IMR-90 (cell line): ENCODE measurements at regions not wholly inside any gene's neighbourhood (a gene's known extent, or its start where the extent isn't known, plus 50 kb on each side); places are given as distances from the start of the nearest gene placed in this dataset.

Source experiments
- ATAC-seq: fragments of 200-7000 bp; cut with Tn5 transposase; 2 replicates; pipeline ENCODE4 v1.9.1; 2020; ENCODE audit warnings: low read depth, mild to moderate bottlenecking, moderate library complexity
- BruUV-seq: library from RNA; stranded (reverse); fragments of 400-500 nt; replicated peaks from 2 replicates; lab custom pipeline; 2021; lab: Mats Ljungman, UMichigan
- CTCF ChIA-PET: fragments of 300-600 bp; formaldehyde crosslinking; extraction: SDS; loops from one replicate; lab custom pipeline; 2021; ENCODE audit warnings: antibody characterized with exemption; lab: Yijun Ruan, JAX
- POLR2A ChIA-PET: fragments of 300-600 bp; sonication (Branson Sonifier 250); formaldehyde crosslinking; loops from one replicate; lab custom pipeline; 2022; ENCODE audit warnings: antibody characterized with exemption; ENCODE audit not compliant: unreplicated experiment; lab: Charles Lee
- DNase-seq: peaks from one replicate; pipeline ENCODE4 v3.0.0; 2013
- H2AFZ ChIP-seq: replicated peaks from 2 replicates; pipeline ENCODE3; 2013; ENCODE audit warnings: low read length, mild to moderate bottlenecking; ENCODE audit not compliant: poor library complexity
- H2AK5ac ChIP-seq: 2 replicates; pipeline ENCODE4 v1.6.1; 2013; ENCODE audit warnings: low read depth, low read length, inconsistent platforms
- H2AK9ac ChIP-seq: replicated peaks from 2 replicates; pipeline ENCODE3; 2013; ENCODE audit warnings: mild to moderate bottlenecking, low read depth, low read length, moderate library complexity; ENCODE audit not compliant: poor library complexity
- H2BK120ac ChIP-seq: 2 replicates; pipeline ENCODE4 v1.6.1; 2013; ENCODE audit warnings: low read depth, low read length, inconsistent platforms
- H2BK15ac ChIP-seq: 3 replicates; pipeline ENCODE4 v1.6.1; 2013; ENCODE audit warnings: low read depth, low read length, inconsistent platforms
- H2BK20ac ChIP-seq: 2 replicates; pipeline ENCODE4 v1.6.1; 2013; ENCODE audit warnings: low read depth, mild to moderate bottlenecking, inconsistent platforms, low read length, moderate library complexity
- H2BK5ac ChIP-seq: 2 replicates; pipeline ENCODE4 v1.6.1; 2013; ENCODE audit warnings: mild to moderate bottlenecking, low read depth, low read length, inconsistent platforms; ENCODE audit not compliant: poor library complexity, severe bottlenecking
- H3K14ac ChIP-seq: replicated peaks from 2 replicates; pipeline ENCODE4 v1.6.1; 2013; ENCODE audit warnings: low read depth, low read length, inconsistent platforms
- H3K18ac ChIP-seq: 2 replicates; pipeline ENCODE4 v1.6.1; 2013; ENCODE audit warnings: low read depth, low read length, control low read depth
- H3K23ac ChIP-seq: 2 replicates; pipeline ENCODE4 v1.6.1; 2013; ENCODE audit warnings: low read depth, low read length, inconsistent platforms
- H3K27ac ChIP-seq: 2 replicates; pipeline ENCODE4 v1.5.1; 2013; ENCODE audit warnings: mild to moderate bottlenecking, control low read depth, low read length; ENCODE audit not compliant: insufficient read depth
- H3K27me3 ChIP-seq: 2 replicates; pipeline ENCODE4 v1.6.1; 2013; ENCODE audit warnings: low read length; ENCODE audit not compliant: control insufficient read depth, insufficient read depth
- H3K36me3 ChIP-seq: 2 replicates; pipeline ENCODE4 v1.6.1; 2013; ENCODE audit warnings: low read length, mixed read lengths; ENCODE audit not compliant: control insufficient read depth, insufficient read depth
- H3K4ac ChIP-seq: 2 replicates; pipeline ENCODE4 v1.6.1; 2013; ENCODE audit warnings: low read depth, low read length, inconsistent platforms
- H3K4me1 ChIP-seq: 2 replicates; pipeline ENCODE4 v1.6.1; 2013; ENCODE audit warnings: low read length, mixed read lengths; ENCODE audit not compliant: control insufficient read depth, insufficient read depth
- H3K4me2 ChIP-seq: 2 replicates; pipeline ENCODE4 v1.6.1; 2013; ENCODE audit warnings: low read depth, mild to moderate bottlenecking, control low read depth, low read length, moderate library complexity
- H3K4me3 ChIP-seq: 2 replicates; pipeline ENCODE4 v1.5.1; 2013; ENCODE audit warnings: low read depth, mild to moderate bottlenecking, control low read depth, low read length, moderate library complexity; ENCODE audit not compliant: insufficient read depth
- H3K56ac ChIP-seq: 2 replicates; pipeline ENCODE4 v1.6.1; 2013; ENCODE audit warnings: low read length, inconsistent platforms; ENCODE audit not compliant: insufficient read depth; ENCODE audit errors: extremely low read depth
- H3K79me1 ChIP-seq, 2 experiments: 2 replicates each; pipeline ENCODE4 v1.6.1; 2013; ENCODE audit warnings: low read length in 2 of 2, inconsistent platforms in 1 of 2, low read depth in 1 of 2
- H3K9ac ChIP-seq: 2 replicates; pipeline ENCODE4 v1.6.1; 2013; ENCODE audit warnings: low read depth, low read length, control low read depth
- H3K9me1 ChIP-seq: 2 replicates; pipeline ENCODE4 v1.6.1; 2013; ENCODE audit warnings: low read length, inconsistent platforms; ENCODE audit not compliant: insufficient read depth
- H3K9me3 ChIP-seq: 2 replicates; pipeline ENCODE4 v1.6.1; 2013; ENCODE audit warnings: low read length; ENCODE audit not compliant: control insufficient read depth, insufficient read depth
- H4K20me1 ChIP-seq: 2 replicates; pipeline ENCODE4 v1.6.1; 2013; ENCODE audit warnings: low read length, inconsistent platforms; ENCODE audit not compliant: insufficient read depth
- H4K5ac ChIP-seq: 2 replicates; pipeline ENCODE4 v1.6.1; 2013; ENCODE audit warnings: mild to moderate bottlenecking, low read depth, low read length, control low read depth
- H4K8ac ChIP-seq, 2 experiments: 2 replicates each; pipeline ENCODE4 v1.6.1; 2013; ENCODE audit warnings: low read depth in 2 of 2, low read length in 2 of 2, control low read depth in 1 of 2, inconsistent platforms in 1 of 2
- H4K91ac ChIP-seq: 2 replicates; pipeline ENCODE4 v1.6.1; 2013; ENCODE audit warnings: low read depth, low read length, inconsistent platforms; ENCODE audit not compliant: insufficient read depth
- BHLHE40 ChIP-seq: fragments of 150-350 bp; IDR thresholded peaks from 2 replicates; pipeline ENCODE4 v1.6.1; 2016; ENCODE audit warnings: mild to moderate bottlenecking, low read depth, low read length
- CHD1 ChIP-seq: IDR thresholded peaks from 2 replicates; pipeline ENCODE4 v1.6.1; 2012; ENCODE audit warnings: low read depth, low read length, improper control_type of control experiment
- ELK1 ChIP-seq: fragments of 150-350 bp; IDR thresholded peaks from 2 replicates; pipeline ENCODE4 v1.6.1; 2016; ENCODE audit warnings: low read depth, mild to moderate bottlenecking, low read length, moderate library complexity, borderline replicate concordance
- MAFK ChIP-seq: IDR thresholded peaks from 2 replicates; pipeline ENCODE4 v1.6.1; 2012; ENCODE audit warnings: low read depth, low read length, improper control_type of control experiment
- MXI1 ChIP-seq: IDR thresholded peaks from 2 replicates; pipeline ENCODE4 v1.6.1; 2012; ENCODE audit warnings: low read depth, mild to moderate bottlenecking, low read length, moderate library complexity, borderline replicate concordance
- NFE2L2 ChIP-seq: fragments of 150-350 bp; IDR thresholded peaks from 2 replicates; pipeline ENCODE4 v1.6.1; 2016; ENCODE audit warnings: low read depth, mild to moderate bottlenecking, low read length
- RAD21 ChIP-seq: IDR thresholded peaks from 2 replicates; pipeline ENCODE4 v1.6.1; 2012; ENCODE audit warnings: low read length, improper control_type of control experiment
- RFX5 ChIP-seq: IDR thresholded peaks from 2 replicates; pipeline ENCODE4 v1.8.0; 2012; ENCODE audit warnings: low read depth, mild to moderate bottlenecking, low read length, moderate library complexity
- SMC3 ChIP-seq: fragments of 150-350 bp; IDR thresholded peaks from 2 replicates; pipeline ENCODE4 v1.6.1; 2016; ENCODE audit warnings: low read depth, mild to moderate bottlenecking, antibody characterized with exemption, low read length, moderate library complexity
- WGBS, 2 experiments: methylation state at CpG; one replicate each; pipeline versions ENCODE4 v1.1.5 to v1.1.7; 2013; ENCODE audit warnings: missing lambda C conversion rate in 2 of 2; ENCODE audit not compliant: insufficient read length in 1 of 2; ENCODE audit errors: extremely low coverage in 2 of 2; 5-methylcytosine and 5-hydroxymethylcytosine counted together
- dilution Hi-C: fragments of 300-500 bp; cut with HindIII; formaldehyde crosslinking; loops from one replicate; pipeline ENCODE4 v1.14.3; 2018; ENCODE audit warnings: low sequenced_read_pairs; ENCODE audit not compliant: unreplicated experiment
- in situ Hi-C: fragments of 300-500 bp; cut with MboI; formaldehyde crosslinking; loops from 3 replicates; pipeline ENCODE4 v1.14.3; 2019; ENCODE audit warnings: low sequenced_read_pairs, inconsistent platforms, mixed read lengths
- intact Hi-C: fragments of 100-400 bp; cut with micrococcal nuclease; formaldehyde crosslinking; loops from 2 replicates; pipeline ENCODE4 v1.10.0; 2022
- TF ChIP-seq, protein P1 (sequence below): fragments of 150-350 bp; IDR thresholded peaks from 2 replicates; pipeline ENCODE4 v1.6.1; 2017; ENCODE audit warnings: mild to moderate bottlenecking, antibody characterized with exemption, low read length, low read depth
- TF ChIP-seq, protein P2 (sequence below): conservative IDR thresholded peaks from 2 replicates; pipeline ENCODE4 v1.5.1; 2012; ENCODE audit warnings: mild to moderate bottlenecking, low read depth, low read length, improper control_type of control experiment

- no peak overlapping the region for H3K4ac ChIP-seq
- no peak overlapping the region for H2BK120ac ChIP-seq
- H4K91ac ChIP-seq = no peak overlapping the region
- ATAC-seq (no peak), DNase-seq (no peak)
- H4K20me1 ChIP-seq = no peaks in the 10 kb centered on the region
- H4K8ac ChIP-seq = no peak overlapping the region; a peak in 1 of 4 replicates
- no peak overlapping the region for H3K23ac ChIP-seq
- H2AK9ac ChIP-seq = no peak overlapping the region
- no TSS peak for BruUV-seq
- peak overlapping the region; percentile 25; the same call in 1 of the 2 replicates for H3K18ac ChIP-seq
- peaks cover 11% of the 10 kb centered on the region for H3K4me1 ChIP-seq
- H2BK5ac ChIP-seq = peak overlapping the region; percentile 24
- no peak overlapping the region for H2AFZ ChIP-seq
- H3K9me1 ChIP-seq = no peaks in the 10 kb centered on the region; the same call in 1 of the 2 replicates
- dilution Hi-C loops = no loop called here
- no peak overlapping the region for H3K9ac ChIP-seq
- no peaks in the 10 kb centered on the region for H3K9me3 ChIP-seq
- peaks cover 2 to 7% of the 10 kb centered on the region in 2 experiments; a peak in 2 of 4 replicates for H3K79me1 ChIP-seq
- no peak overlapping the region for H3K4me3 ChIP-seq
- H3K14ac ChIP-seq = no peak overlapping the region
- H2BK20ac ChIP-seq = no peak overlapping the region
- in situ Hi-C loops = loop anchor here (25.0 kb wide), 1 partner anchor 403 kb away; the partner anchor contains the start of genes CDKN2A and CDKN2B-AS1
- TF ChIP-seq, protein P1, sequence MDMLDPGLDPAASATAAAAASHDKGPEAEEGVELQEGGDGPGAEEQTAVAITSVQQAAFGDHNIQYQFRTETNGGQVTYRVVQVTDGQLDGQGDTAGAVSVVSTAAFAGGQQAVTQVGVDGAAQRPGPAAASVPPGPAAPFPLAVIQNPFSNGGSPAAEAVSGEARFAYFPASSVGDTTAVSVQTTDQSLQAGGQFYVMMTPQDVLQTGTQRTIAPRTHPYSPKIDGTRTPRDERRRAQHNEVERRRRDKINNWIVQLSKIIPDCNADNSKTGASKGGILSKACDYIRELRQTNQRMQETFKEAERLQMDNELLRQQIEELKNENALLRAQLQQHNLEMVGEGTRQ = no peak
- TF ChIP-seq ELK1 (no peak), CHD1 (no peak), MAFK (no peak), RFX5 (no peak), RAD21 (no peak), NFE2L2 (no peak), SMC3 (no peak), BHLHE40 (no peak), MXI1 (no peak)
- TF ChIP-seq, protein P2, sequence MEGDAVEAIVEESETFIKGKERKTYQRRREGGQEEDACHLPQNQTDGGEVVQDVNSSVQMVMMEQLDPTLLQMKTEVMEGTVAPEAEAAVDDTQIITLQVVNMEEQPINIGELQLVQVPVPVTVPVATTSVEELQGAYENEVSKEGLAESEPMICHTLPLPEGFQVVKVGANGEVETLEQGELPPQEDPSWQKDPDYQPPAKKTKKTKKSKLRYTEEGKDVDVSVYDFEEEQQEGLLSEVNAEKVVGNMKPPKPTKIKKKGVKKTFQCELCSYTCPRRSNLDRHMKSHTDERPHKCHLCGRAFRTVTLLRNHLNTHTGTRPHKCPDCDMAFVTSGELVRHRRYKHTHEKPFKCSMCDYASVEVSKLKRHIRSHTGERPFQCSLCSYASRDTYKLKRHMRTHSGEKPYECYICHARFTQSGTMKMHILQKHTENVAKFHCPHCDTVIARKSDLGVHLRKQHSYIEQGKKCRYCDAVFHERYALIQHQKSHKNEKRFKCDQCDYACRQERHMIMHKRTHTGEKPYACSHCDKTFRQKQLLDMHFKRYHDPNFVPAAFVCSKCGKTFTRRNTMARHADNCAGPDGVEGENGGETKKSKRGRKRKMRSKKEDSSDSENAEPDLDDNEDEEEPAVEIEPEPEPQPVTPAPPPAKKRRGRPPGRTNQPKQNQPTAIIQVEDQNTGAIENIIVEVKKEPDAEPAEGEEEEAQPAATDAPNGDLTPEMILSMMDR = no peak
- H2AK5ac ChIP-seq = no peak overlapping the region
- no peak overlapping the region; the same call in 1 of the 2 replicates for H4K5ac ChIP-seq
- no CpG with 5 or more reads among the region's 3 CpGs for WGBS, 2 experiments
- H3K36me3 ChIP-seq = no peaks in the 10 kb centered on the region
- intact Hi-C loops = no loop called here
- ChIA-PET CTCF (interaction anchor here (0.5 to 0.7 kb wide), 2 partner anchors 118 to 1250 kb away, joined by 3 to 4 read pairs; no protein-coding TSS in a partner anchor), POLR2A (no interaction called here)
- no peaks in the 10 kb centered on the region for H3K27me3 ChIP-seq
- no peak overlapping the region for H3K27ac ChIP-seq
- H2BK15ac ChIP-seq = no peak overlapping the region
- H3K4me2 ChIP-seq = peak overlapping the region; percentile 52; the same call in 1 of the 2 replicates
- no peak overlapping the region for H3K56ac ChIP-seq
Observed at GRCh38 chr9:21583628-21584377, 101.7 kb upstream of the IFNE start.
